ENCODE measurements at regions not wholly inside any gene's neighbourhood (a gene's known extent, or its start where the extent isn't known, plus 50 kb on each side); places are given as distances from the start of the nearest gene placed in this dataset.

GRCh38 chr2:241999184-241999583 lies 129.7 kb downstream of the RTP5 start:
- intact Hi-C loops (cut with micrococcal nuclease; ENCODE audit: unreplicated experiment): no loop called here
- Histone ChIP-seq H3K9me3 (no peaks in the 10 kb centered on the region), H3K36me3 (ENCODE audit: control insufficient read depth, insufficient read depth, low read length) (no peaks in the 10 kb centered on the region), H3K4me3 (ENCODE audit: low read depth, low read length) (no peak overlapping the region), H3K27me3 (replicated peaks; ENCODE audit: control insufficient read depth, insufficient read depth, low read length) (no peaks in the 10 kb centered on the region), H3K4me1 (no peaks in the 10 kb centered on the region)
- no peaks in the 10 kb centered on the region for H3K9me3 Mint-ChIP-seq (ENCODE audit: unreplicated experiment)
- TF ChIP-seq CTCF (IDR thresholded peaks at IDR 0.05; ENCODE audit: insufficient read depth in 1 of 2, low read depth in 1 of 2, low read length in 1 of 2, severe bottlenecking in 1 of 2, unreplicated experiment in 1 of 2): no peak
- DNase-seq: no peak
- peaks cover 10% of the 10 kb centered on the region for H3K27me3 Mint-ChIP-seq (ENCODE audit: insufficient read depth, unreplicated experiment)
- ChIA-PET CTCF (no interaction called here), POLR2A (no interaction called here)
- no peaks in the 10 kb centered on the region for H3K4me1 Mint-ChIP-seq (ENCODE audit: low read depth, unreplicated experiment)
- BruUV-seq (replicated peaks): no TSS peak
- H3K36me3 Mint-ChIP-seq (ENCODE audit: insufficient read depth, unreplicated experiment): no peaks in the 10 kb centered on the region
- no peak overlapping the region for H3K27ac Mint-ChIP-seq (ENCODE audit: unreplicated experiment)
- H3K4me3 Mint-ChIP-seq (ENCODE audit: unreplicated experiment): no peak overlapping the region

GRCh38 chr2:242001853-242002252 lies 132.3 kb downstream of the RTP5 start:
- Histone ChIP-seq H3K4me1 (no peaks in the 10 kb centered on the region), H3K4me3 (ENCODE audit: low read depth, low read length) (no peak overlapping the region), H3K9me3 (no peaks in the 10 kb centered on the region), H3K36me3 (ENCODE audit: control insufficient read depth, insufficient read depth, low read length) (no peaks in the 10 kb centered on the region), H3K27me3 (replicated peaks; ENCODE audit: control insufficient read depth, insufficient read depth, low read length) (no peaks in the 10 kb centered on the region)
- Mint-ChIP-seq H3K36me3 (ENCODE audit: insufficient read depth, unreplicated experiment) (peaks cover 5% of the 10 kb centered on the region), H3K27me3 (ENCODE audit: insufficient read depth, unreplicated experiment) (peaks cover 10% of the 10 kb centered on the region), H3K4me1 (ENCODE audit: low read depth, unreplicated experiment) (no peaks in the 10 kb centered on the region), H3K4me3 (ENCODE audit: unreplicated experiment) (no peak overlapping the region), H3K9me3 (ENCODE audit: unreplicated experiment) (no peaks in the 10 kb centered on the region), H3K27ac (ENCODE audit: unreplicated experiment) (no peak overlapping the region)
- DNase-seq: no peak
- CTCF ChIA-PET: no interaction called here
- no TSS peak for BruUV-seq (replicated peaks)
- intact Hi-C loops (cut with micrococcal nuclease; ENCODE audit: unreplicated experiment): no loop called here
- POLR2A ChIA-PET: no interaction called here
- TF ChIP-seq CTCF (IDR thresholded peaks at IDR 0.05; ENCODE audit: insufficient read depth in 1 of 2, low read depth in 1 of 2, low read length in 1 of 2, severe bottlenecking in 1 of 2, unreplicated experiment in 1 of 2): no peak

- no peak overlapping the region for H3K4me3 Mint-ChIP-seq (ENCODE audit: unreplicated experiment)
- POLR2A ChIA-PET: no interaction called here
- intact Hi-C loops (cut with micrococcal nuclease; ENCODE audit: unreplicated experiment): no loop called here
Measured at GRCh38 chr2:242002944-242003343, 133.4 kb downstream of the RTP5 start.

More at GRCh38 chr2:242002944-242003343, 133.4 kb downstream of the RTP5 start:
- Histone ChIP-seq H3K4me3 (ENCODE audit: low read depth, low read length) (no peak overlapping the region), H3K27me3 (replicated peaks; ENCODE audit: control insufficient read depth, insufficient read depth, low read length) (no peaks in the 10 kb centered on the region), H3K9me3 (no peaks in the 10 kb centered on the region), H3K4me1 (no peaks in the 10 kb centered on the region), H3K36me3 (ENCODE audit: control insufficient read depth, insufficient read depth, low read length) (no peaks in the 10 kb centered on the region)
- no peaks in the 10 kb centered on the region for H3K4me1 Mint-ChIP-seq (ENCODE audit: low read depth, unreplicated experiment)
- no TSS peak for BruUV-seq (replicated peaks)
- peaks cover 5% of the 10 kb centered on the region for H3K36me3 Mint-ChIP-seq (ENCODE audit: insufficient read depth, unreplicated experiment)
- peaks cover 6% of the 10 kb centered on the region for H3K27me3 Mint-ChIP-seq (ENCODE audit: insufficient read depth, unreplicated experiment)
- TF ChIP-seq CTCF (IDR thresholded peaks at IDR 0.05; ENCODE audit: insufficient read depth in 1 of 2, low read depth in 1 of 2, low read length in 1 of 2, severe bottlenecking in 1 of 2, unreplicated experiment in 1 of 2): no peak
- H3K9me3 Mint-ChIP-seq (ENCODE audit: unreplicated experiment): no peaks in the 10 kb centered on the region
- H3K27ac Mint-ChIP-seq (ENCODE audit: unreplicated experiment): no peak overlapping the region
- CTCF ChIA-PET: no interaction called here
- DNase-seq: no peak
